H1 (cell line): ENCODE measurements at regions not wholly inside any gene's neighbourhood (a gene's known extent, or its start where the extent isn't known, plus 50 kb on each side); places are given as distances from the start of the nearest gene placed in this dataset.

ENCODE experiments used
- EP300 ChIP-seq, 2 experiments: IDR thresholded peaks; 1 replicate in 1 of 2; 2 replicates in 1 of 2; pipeline ENCODE4 v1.6.1; 2011 to 2012; ENCODE audit warnings: low read depth in 2 of 2, low read length in 2 of 2, mild to moderate bottlenecking in 2 of 2, borderline replicate concordance in 1 of 2, inconsistent platforms in 1 of 2, moderate library complexity in 1 of 2
- NRF1 ChIP-seq: IDR thresholded peaks from 2 replicates; pipeline ENCODE4 v1.6.1; 2011; ENCODE audit warnings: mild to moderate bottlenecking, low read depth, low read length, improper control_type of control experiment
- POLR2A ChIP-seq, 2 experiments: IDR thresholded peaks; 1 replicate in 1 of 2; 2 replicates in 1 of 2; pipeline ENCODE4 v1.6.1; 2011; ENCODE audit warnings: low read depth in 2 of 2, low read length in 2 of 2, mild to moderate bottlenecking in 2 of 2; ENCODE audit errors: control extremely low read depth in 1 of 2
- SIRT6 ChIP-seq: IDR thresholded peaks from one replicate; pipeline ENCODE4 v1.7.1; 2012; ENCODE audit warnings: low read length, inconsistent platforms
- SUZ12 ChIP-seq: fragments of 200-600 bp; sonication (generic); IDR thresholded peaks from 2 replicates; pipeline ENCODE4 v1.6.1; 2012; ENCODE audit warnings: mild to moderate bottlenecking, inconsistent platforms, low read length, moderate library complexity, mixed read lengths

GRCh38 chr6:140460267-140460666 is 1085.8 kb upstream of the CITED2 start (continued):
- TF ChIP-seq NRF1: no peak
- no peak for TF ChIP-seq SUZ12
- no peak for TF ChIP-seq EP300 (IDR thresholded peaks at IDR 0.05; ENCODE audit: borderline replicate concordance in 1 of 2, low read depth in 2 of 2, low read length in 2 of 2)
- TF ChIP-seq SIRT6: no peak
- TF ChIP-seq POLR2A (IDR thresholded peaks at IDR 0.05; ENCODE audit: control extremely low read depth in 1 of 2, low read depth in 2 of 2, low read length in 2 of 2): no peak
